ENCODE measurements at regions not wholly inside any gene's neighbourhood (a gene's known extent, or its start where the extent isn't known, plus 50 kb on each side); places are given as distances from the start of the nearest gene placed in this dataset.
"Not testable (repeated sequence)": the region's sequence is repeated elsewhere in the genome, so short reads cannot be mapped to it uniquely, and the experiment has no call there.

DNA sequence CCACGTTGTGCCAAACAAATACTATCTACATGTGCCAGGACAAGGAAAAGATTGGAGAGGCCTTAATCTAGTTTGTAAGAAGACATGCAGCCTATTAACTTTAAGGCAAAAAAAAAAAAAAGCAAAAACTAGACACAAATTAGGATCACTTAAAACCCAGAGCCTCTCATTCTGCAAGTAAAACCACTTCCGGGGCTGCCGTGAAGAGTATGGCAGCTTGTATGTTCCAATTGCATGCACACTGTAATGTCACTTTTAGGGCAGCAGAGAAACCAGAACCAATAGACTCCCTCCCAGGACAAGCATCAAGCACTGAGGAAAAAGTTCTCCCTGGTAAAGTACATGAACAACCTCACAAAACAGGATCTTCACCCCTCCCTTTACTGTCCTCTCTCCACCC, 70.6 kb downstream of the RSL24D1 start:
- DNase-seq, result no peak

- DNase-seq, result no peak
Measured at GRCh38 chr15:55124616-55125015, 72.1 kb downstream of the RSL24D1 start.

DNA sequence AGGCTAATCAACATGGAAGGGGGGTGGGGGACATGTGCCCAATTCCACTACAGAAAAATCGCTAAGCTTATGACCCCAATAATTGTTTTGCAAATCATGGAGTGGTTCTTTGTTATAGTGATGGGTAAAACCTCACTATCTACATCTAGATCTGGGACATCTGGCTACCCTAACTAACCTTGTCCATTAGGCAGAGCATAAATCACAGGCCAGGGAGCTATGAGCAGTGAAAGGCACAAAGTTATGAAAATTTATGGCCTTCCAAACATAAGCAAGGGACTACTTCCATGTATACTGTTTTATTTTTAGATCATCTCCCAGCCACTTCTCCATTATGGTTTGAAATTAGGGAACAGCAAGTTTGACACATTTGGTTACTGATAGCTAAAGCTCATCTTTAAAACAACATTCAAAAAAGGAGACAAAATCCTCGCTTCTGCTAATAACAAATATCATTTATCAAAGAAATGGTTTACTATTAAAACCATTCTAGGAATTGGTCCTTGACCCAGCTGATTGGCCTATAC, 78.3 kb downstream of the RSL24D1 start:
- DNase-seq, result no peak

GRCh38 chr15:55116636-55117035, 80.1 kb downstream of the RSL24D1 start:
- DNase-seq, result no peak

- no peak for DNase-seq
Measured at GRCh38 chr15:55113736-55114135, 83.0 kb downstream of the RSL24D1 start.

GRCh38 chr15:55112706-55113105, 84.0 kb downstream of the RSL24D1 start:
- peak; percentile 18 for DNase-seq

DNA sequence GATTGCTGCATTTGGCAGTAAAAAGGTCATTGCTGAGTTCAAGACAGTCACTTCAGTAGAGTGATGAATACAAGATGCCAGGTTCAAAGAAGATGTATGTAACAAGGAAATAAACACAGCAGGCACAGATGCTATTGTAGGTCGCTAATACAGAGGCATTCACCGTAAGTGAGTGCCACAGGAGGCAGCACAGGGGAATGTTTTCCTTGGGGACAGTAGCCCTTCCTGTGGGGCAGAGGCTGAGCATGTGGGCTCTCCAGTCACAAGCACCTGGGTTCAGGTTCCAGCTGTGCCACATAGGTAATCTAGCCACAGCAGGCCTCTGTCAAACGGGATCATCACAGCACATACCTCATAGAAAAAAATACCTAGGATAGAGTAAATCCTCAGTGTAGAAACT, 86.3 kb downstream of the RSL24D1 start:
- DNase-seq, result no peak

DNA sequence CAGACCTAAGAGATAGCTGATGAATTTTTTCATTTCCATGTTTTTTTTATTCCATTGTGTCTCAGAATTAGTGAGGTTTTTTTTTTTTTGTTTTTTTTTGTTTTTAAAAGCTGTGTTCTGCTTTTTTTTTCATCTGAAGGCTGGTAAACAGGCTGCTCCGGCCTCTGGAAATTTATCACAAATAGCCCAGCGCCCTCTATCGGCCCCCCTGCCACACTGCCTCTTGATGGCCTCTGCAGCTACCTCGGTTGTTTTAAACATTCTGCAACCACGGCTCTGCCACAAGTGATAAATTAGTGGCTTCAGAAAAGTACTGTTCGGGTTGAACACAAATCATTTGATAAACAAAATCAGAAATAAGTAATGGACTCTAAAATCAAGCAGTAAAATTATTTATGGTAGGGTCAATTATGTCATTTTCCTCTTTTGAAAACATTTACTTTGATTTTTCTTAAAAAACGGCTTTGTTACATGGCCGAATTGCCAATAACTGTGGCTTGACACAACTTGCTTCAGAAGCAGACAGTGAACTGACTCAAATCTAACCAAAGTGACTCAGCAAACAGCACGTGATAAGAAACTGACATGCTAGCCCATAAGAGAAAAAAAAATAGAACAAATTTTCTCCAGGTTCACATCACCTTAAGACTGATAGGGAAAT, 87.8 kb downstream of the RSL24D1 start:
- peak; percentile 77 for DNase-seq

DNA sequence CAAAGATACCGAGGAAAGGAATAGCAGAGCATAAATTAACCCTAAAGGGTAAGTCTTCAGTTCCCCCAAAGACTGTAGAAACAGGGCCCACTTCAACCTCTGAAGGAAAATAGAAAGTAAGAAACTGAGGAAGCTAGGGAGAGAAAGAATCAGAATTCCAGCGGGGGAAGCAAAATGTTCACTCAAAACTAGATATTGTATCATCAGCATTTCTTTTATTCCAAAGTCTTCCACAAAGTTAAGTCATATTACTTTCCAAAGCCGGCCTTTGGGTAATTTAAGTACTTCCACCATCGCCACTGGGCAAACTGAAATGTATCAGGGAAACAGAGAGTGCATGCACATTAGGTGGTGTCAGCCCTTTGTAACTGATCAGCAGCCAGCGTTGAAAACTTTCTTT, 88.3 kb downstream of the RSL24D1 start:
- DNase-seq, result no peak

GRCh38 chr15:55106155-55106554, 90.6 kb downstream of the RSL24D1 start:
- no peak for DNase-seq

- no peak for DNase-seq
Measured at GRCh38 chr15:55094136-55094535, 102.6 kb downstream of the RSL24D1 start.

- DNase-seq, result no peak
Measured at GRCh38 chr15:55088207-55088606, 108.5 kb downstream of the RSL24D1 start.

DNA sequence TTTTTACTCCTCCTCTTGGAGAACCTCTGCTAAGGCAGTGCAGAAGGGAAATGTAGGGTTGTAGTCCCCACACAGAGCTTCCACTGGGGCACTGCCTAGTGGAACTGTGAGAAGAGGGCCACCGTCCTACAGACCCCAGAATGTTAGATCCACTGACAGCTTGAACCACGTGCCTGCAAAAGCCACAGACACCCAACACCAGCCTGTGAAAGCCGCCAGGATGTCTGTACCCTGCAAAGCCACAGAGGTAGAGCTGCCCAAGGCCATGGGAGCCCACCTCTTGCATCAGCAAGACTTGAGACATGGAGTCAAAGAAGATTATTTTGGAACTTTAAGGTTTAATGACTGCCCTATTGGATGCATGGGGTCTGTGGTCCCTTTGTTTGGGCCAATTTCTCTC, 112.1 kb downstream of the RSL24D1 start:
- DNase-seq, result no peak

DNA sequence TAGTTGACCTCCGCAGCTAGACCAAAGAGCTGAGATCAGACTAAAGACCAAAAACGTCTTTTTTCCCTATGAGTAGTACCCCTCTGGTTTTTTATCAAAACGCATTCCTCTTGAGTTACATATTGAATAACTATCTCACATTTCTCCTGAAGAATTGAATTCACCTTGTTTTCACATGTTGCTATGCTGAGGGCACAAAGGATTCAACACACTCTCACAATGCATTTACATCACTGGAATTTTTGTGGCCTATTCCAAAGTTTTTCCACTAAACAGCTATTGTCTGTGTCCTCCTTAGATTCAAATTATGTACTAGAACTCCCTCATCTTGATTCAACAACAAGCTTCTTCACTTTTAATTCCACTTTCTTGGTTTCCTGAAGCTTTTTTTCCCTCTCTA, 112.5 kb downstream of the RSL24D1 start:
- no peak for DNase-seq

GRCh38 chr15:55077052-55077451, 119.7 kb downstream of the RSL24D1 start:
- not testable (repeated sequence) for DNase-seq

DNA sequence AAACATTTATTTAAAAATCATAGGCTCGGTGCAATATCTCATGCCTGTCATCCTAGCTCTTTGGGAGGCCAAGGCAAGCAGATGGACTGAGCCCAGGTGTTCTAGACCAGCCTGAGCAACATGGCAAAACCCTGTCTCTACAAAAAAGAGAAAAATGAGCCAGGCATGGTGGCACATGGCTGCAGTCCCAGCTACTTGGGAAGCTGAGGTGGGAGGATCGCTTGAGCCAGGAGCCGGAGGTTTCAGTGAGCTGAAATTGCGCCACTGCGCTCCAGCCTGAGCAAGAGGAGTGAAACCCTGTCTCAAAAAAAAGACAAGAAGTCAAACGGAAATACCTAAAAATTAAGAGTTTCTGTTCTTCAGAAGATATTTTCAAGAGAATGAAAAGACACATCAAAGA, 122.3 kb downstream of the RSL24D1 start:
- DNase-seq, result no peak

- DNase-seq, result not testable (repeated sequence)
Measured at GRCh38 chr15:55063970-55064369, 132.8 kb downstream of the RSL24D1 start.

GRCh38 chr15:55060836-55061235, 135.9 kb downstream of the RSL24D1 start:
- DNase-seq, result no peak

GRCh38 chr15:55056500-55056899, 140.2 kb downstream of the RSL24D1 start:
- no peak for DNase-seq

- DNase-seq, result no peak
Measured at GRCh38 chr15:55044162-55044561, 152.6 kb downstream of the RSL24D1 start.

GRCh38 chr15:55037071-55037470, 159.7 kb downstream of the RSL24D1 start:
- DNase-seq, result no peak

DNA sequence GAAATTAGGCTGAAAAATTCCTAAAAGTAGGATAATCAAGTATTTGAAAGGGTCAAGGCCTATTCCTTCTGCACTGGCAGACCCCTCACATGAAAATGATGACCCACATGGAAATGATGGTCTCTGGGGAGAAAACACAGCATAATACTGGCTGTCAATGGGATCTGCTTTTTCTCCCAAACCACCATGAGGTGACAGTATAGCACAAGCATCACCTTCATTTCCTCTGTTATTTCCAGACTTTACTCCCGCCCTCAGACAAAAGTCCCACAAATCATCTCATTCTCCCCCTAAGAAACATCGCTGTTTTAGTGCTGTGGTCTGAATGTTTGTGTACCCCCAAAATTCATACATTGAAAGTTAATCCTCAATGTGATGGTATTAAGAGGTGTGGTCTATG, 161.0 kb downstream of the RSL24D1 start:
- no peak for DNase-seq

DNA sequence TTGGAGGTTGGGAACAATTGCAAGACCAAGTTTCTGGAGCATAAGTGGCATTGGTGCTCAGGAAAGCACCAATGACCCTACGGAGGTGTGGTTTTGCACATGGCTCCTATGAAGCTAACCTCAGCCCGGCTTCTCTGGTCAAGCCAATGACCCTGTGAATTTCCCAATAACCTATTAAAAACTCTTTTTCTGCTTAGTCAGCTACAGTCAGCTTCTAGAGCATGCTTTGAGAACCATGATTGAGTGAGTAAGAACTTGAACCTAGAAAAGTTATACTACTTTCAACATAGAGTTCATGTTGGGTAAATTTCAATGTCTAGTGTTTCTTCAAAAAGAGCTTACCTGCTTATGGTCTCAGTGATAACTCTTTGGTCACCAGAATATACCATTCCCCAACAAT, 163.2 kb downstream of the RSL24D1 start:
- no peak for DNase-seq

DNA sequence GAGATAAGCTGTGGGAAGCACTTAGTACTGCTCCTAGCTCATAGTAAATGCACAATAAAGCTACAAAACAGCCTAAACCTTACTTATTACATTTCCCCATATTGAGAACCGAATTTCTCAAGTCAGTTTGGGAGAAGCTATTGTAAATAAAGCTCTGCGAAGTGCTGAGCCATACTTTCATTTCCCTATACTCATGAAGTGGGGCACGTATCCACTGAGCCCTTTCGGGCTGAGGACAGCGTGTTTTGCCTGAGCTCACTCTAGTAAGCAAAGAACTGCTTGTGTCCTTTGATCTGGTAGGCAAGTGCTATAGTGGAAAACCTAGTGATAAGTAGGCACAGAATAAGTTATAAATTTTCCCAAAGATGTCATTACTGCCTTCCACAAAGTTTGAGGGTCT, 165.0 kb downstream of the RSL24D1 start:
- no peak for DNase-seq

DNA sequence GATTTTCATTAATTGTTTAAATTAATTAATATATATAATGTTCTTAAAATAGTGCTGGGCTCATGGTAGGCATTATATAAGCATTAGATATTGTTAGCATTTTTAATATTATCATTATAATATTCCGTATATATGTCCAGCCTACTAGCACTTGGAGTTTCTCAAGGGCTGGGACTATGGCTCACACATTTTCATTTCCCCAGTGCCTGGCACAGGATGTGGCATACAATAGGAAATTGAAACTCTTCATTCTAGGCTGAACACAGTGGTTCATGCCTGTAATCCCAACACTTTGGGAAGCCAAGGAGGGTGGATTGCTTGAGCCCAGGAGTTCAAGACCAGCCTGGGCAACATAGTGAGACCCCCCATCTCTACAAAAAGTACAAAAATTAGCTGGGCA, 170.4 kb downstream of the RSL24D1 start:
- no peak for DNase-seq

Measured in right hindlimb (tissue), 1 donor.